SU-DHL-6 (cell line): ENCODE measurements at regions not wholly inside any gene's neighbourhood (a gene's known extent, or its start where the extent isn't known, plus 50 kb on each side); places are given as distances from the start of the nearest gene placed in this dataset.

Experiments used
- H2AFZ ChIP-seq: fragments of 200-600 bp; sonication (generic); 2 replicates; pipeline ENCODE4 v1.6.1; 2014; ENCODE audit warnings: low read depth, mild to moderate bottlenecking, moderate library complexity, mixed read lengths, antibody characterized with exemption, low read length; ENCODE audit not compliant: severe bottlenecking
- H3F3A ChIP-seq: fragments of 200-600 bp; shearing (Covaris generic); 2 replicates; pipeline ENCODE4 v1.6.0; 2016; ENCODE audit warnings: antibody characterized with exemption, mild to moderate bottlenecking; ENCODE audit not compliant: insufficient read depth
- H3K27ac ChIP-seq: fragments of 200-600 bp; sonication (generic); 2 replicates; pipeline ENCODE4 v1.5.1; 2016; ENCODE audit warnings: low read depth, mild to moderate bottlenecking, low read length, moderate library complexity, mixed read lengths
- H3K27me3 ChIP-seq: fragments of 200-600 bp; sonication (generic), shearing (Covaris generic); 2 replicates; pipeline ENCODE4 v1.6.0; 2014; ENCODE audit warnings: mild to moderate bottlenecking, low read length
- H3K36me3 ChIP-seq: fragments of 200-600 bp; sonication (generic); 2 replicates; pipeline ENCODE4 v1.6.1; 2014; ENCODE audit warnings: mild to moderate bottlenecking, low read length, mixed read lengths
- H3K4me2 ChIP-seq: fragments of 300-600, 200-600 bp; shearing (Covaris generic), sonication (generic); 2 replicates; pipeline ENCODE4 v1.6.0; 2014; ENCODE audit warnings: low read length, low read depth, mild to moderate bottlenecking; ENCODE audit not compliant: poor library complexity, severe bottlenecking
- H3K4me3 ChIP-seq: fragments of 200-600 bp; sonication (generic); 2 replicates; pipeline ENCODE4 v1.5.1; 2014; ENCODE audit warnings: antibody characterized with exemption, low read length, mild to moderate bottlenecking, mixed read lengths; ENCODE audit not compliant: insufficient read depth, poor library complexity, severe bottlenecking
- H3K79me2 ChIP-seq: fragments of 200-600 bp; sonication (generic); 2 replicates; pipeline ENCODE4 v1.6.1; 2014; ENCODE audit warnings: mild to moderate bottlenecking, low read length, moderate library complexity; ENCODE audit not compliant: insufficient read depth
- H3K9ac ChIP-seq: fragments of 200-600 bp; sonication (generic); 2 replicates; pipeline ENCODE4 v1.7.0; 2014; ENCODE audit warnings: mild to moderate bottlenecking, low read length
- H3K9me2 ChIP-seq: fragments of 200-600 bp; sonication (generic); replicated peaks from 2 replicates; pipeline ENCODE4 v1.6.1; 2014; ENCODE audit warnings: low read length; ENCODE audit not compliant: insufficient read depth
- H3K9me3 ChIP-seq: fragments of 200-600 bp; sonication (generic); 2 replicates; pipeline ENCODE4 v1.6.1; 2014; ENCODE audit warnings: low read length, mixed read lengths; ENCODE audit not compliant: insufficient read depth
- H4K20me1 ChIP-seq: fragments of 200-600 bp; sonication (generic); 2 replicates; pipeline ENCODE4 v1.6.1; 2014; ENCODE audit warnings: low read depth, mild to moderate bottlenecking, antibody characterized with exemption, low read length, moderate library complexity, mixed read lengths
- EZH2phosphoT487 ChIP-seq: fragments of 200-600 bp; sonication (generic), shearing (Covaris generic); conservative IDR thresholded peaks from 2 replicates; pipeline ENCODE4 v1.6.1; 2018; ENCODE audit warnings: mild to moderate bottlenecking, antibody characterized with exemption, low read length, moderate library complexity, mixed read lengths
- TF ChIP-seq, protein P1 (sequence below): fragments of 200-600 bp; sonication (generic); IDR thresholded peaks from one replicate; pipeline ENCODE4 v1.5.1; 2017; ENCODE audit warnings: antibody characterized with exemption, mild to moderate bottlenecking, low read length, moderate library complexity; ENCODE audit not compliant: insufficient read depth, poor library complexity, severe bottlenecking

- Histone ChIP-seq H3F3A (no peaks in the 10 kb centered on the region), H3K27me3 (no peaks in the 10 kb centered on the region), H3K9me2 (no peaks in the 10 kb centered on the region), H3K36me3 (no peaks in the 10 kb centered on the region), H3K4me3 (no peak overlapping the region), H3K27ac (no peak overlapping the region), H2AFZ (no peak overlapping the region), H3K79me2 (no peaks in the 10 kb centered on the region), H3K4me2 (no peak overlapping the region), H4K20me1 (no peaks in the 10 kb centered on the region), H3K9me3 (no peaks in the 10 kb centered on the region), H3K9ac (no peak overlapping the region)
- no peak for TF ChIP-seq EZH2phosphoT487
- TF ChIP-seq, protein P1, sequence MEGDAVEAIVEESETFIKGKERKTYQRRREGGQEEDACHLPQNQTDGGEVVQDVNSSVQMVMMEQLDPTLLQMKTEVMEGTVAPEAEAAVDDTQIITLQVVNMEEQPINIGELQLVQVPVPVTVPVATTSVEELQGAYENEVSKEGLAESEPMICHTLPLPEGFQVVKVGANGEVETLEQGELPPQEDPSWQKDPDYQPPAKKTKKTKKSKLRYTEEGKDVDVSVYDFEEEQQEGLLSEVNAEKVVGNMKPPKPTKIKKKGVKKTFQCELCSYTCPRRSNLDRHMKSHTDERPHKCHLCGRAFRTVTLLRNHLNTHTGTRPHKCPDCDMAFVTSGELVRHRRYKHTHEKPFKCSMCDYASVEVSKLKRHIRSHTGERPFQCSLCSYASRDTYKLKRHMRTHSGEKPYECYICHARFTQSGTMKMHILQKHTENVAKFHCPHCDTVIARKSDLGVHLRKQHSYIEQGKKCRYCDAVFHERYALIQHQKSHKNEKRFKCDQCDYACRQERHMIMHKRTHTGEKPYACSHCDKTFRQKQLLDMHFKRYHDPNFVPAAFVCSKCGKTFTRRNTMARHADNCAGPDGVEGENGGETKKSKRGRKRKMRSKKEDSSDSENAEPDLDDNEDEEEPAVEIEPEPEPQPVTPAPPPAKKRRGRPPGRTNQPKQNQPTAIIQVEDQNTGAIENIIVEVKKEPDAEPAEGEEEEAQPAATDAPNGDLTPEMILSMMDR: no peak
These were observed 222.8 kb downstream of the SNCAIP start for GRCh38 chr5:122534829-122535228.

DNA sequence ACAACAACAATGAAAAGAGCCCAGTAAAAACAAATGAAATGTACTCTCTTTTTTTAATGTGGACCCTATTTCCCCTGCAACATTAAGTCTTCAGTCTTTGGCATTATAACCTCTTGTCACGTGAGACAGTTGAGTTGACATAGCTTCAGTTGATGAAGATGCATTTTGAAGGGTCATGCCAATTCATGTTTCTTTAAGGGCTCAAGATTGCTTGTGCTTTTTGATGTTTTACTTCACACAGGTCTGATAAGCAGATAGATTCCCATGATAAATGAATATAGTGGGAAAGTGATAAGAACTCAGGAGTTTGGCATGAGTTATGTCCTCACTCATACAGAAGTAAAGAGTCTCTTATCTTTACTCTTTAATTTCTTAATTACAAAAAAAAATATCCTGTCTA lies 229.4 kb downstream of the SNCAIP start:
- Histone ChIP-seq H3K9me2 (no peaks in the 10 kb centered on the region), H3K79me2 (no peaks in the 10 kb centered on the region), H3K27me3 (no peaks in the 10 kb centered on the region), H4K20me1 (no peaks in the 10 kb centered on the region), H3K27ac (no peak overlapping the region), H3K9me3 (no peaks in the 10 kb centered on the region), H3F3A (no peaks in the 10 kb centered on the region), H2AFZ (no peak overlapping the region), H3K36me3 (no peaks in the 10 kb centered on the region), H3K4me3 (no peak overlapping the region), H3K4me2 (no peak overlapping the region), H3K9ac (no peak overlapping the region)
- TF ChIP-seq, protein P1: no peak

DNA sequence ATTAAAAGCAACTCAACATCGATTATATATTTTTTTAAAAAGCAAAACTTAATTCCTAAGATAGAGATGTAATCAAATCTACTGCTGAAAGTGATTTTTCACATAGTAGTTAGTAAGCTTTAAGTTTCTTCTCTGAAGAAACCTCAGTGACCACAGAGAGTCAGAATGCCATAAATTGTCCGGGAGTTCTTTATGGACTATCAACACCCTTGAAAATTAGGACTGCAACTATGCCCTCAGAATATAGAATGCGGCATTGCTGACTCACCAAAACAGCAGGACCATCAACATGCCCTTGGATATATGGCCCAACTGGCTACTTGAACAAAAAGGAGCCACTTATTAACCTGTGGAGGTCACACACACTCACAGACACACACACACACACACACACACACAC lies 228.9 kb upstream of the SNX2 start:
- H3K27me3 ChIP-seq: no peaks in the 10 kb centered on the region
- H4K20me1 ChIP-seq: no peaks in the 10 kb centered on the region
- H2AFZ ChIP-seq: no peak overlapping the region
- H3K27ac ChIP-seq: no peak overlapping the region
- no peaks in the 10 kb centered on the region for H3K79me2 ChIP-seq
- H3K36me3 ChIP-seq: no peaks in the 10 kb centered on the region
- no peak overlapping the region for H3K9ac ChIP-seq
- no peaks in the 10 kb centered on the region for H3K9me2 ChIP-seq
- no peak for TF ChIP-seq EZH2phosphoT487
- TF ChIP-seq, protein P1: no peak
- no peak overlapping the region for H3K4me3 ChIP-seq
- H3K9me3 ChIP-seq: no peaks in the 10 kb centered on the region
- H3F3A ChIP-seq: no peaks in the 10 kb centered on the region
- no peak overlapping the region for H3K4me2 ChIP-seq

DNA sequence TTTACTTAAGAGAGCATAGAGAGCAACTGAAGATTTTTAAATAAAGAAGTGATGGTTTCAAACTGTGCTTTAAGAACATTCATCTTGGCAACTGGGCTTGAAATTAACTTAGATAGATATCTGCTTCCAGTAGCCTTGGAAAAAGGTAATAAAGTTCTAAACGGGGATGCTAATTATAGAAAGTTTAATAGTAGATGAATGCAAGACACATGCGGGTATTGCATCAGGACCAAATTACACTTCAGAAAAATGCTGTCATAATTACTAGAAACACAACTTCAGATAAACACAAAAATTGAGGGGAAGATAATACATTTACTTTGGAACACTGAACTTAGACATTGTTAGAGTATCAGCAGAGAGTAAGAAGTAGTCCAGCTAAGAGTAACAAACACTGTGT lies 227.7 kb upstream of the SNX2 start:
- H3K79me2 ChIP-seq: no peaks in the 10 kb centered on the region

More for the DNA sequence above, 227.7 kb upstream of the SNX2 start:
- H3K9me2 ChIP-seq: no peaks in the 10 kb centered on the region
- no peak overlapping the region for H3K9ac ChIP-seq
- H2AFZ ChIP-seq: no peak overlapping the region
- H4K20me1 ChIP-seq: no peaks in the 10 kb centered on the region
- no peaks in the 10 kb centered on the region for H3K9me3 ChIP-seq
- H3K36me3 ChIP-seq: no peaks in the 10 kb centered on the region
- no peak overlapping the region for H3K4me3 ChIP-seq
- no peaks in the 10 kb centered on the region for H3K27me3 ChIP-seq
- TF ChIP-seq EZH2phosphoT487: no peak
- TF ChIP-seq, protein P1: no peak
- H3K27ac ChIP-seq: no peak overlapping the region
- H3K4me2 ChIP-seq: no peak overlapping the region
- H3F3A ChIP-seq: no peaks in the 10 kb centered on the region
